ENCODE measurements at regions not wholly inside any gene's neighbourhood (a gene's known extent, or its start where the extent isn't known, plus 50 kb on each side); places are given as distances from the start of the nearest gene placed in this dataset.

DNA sequence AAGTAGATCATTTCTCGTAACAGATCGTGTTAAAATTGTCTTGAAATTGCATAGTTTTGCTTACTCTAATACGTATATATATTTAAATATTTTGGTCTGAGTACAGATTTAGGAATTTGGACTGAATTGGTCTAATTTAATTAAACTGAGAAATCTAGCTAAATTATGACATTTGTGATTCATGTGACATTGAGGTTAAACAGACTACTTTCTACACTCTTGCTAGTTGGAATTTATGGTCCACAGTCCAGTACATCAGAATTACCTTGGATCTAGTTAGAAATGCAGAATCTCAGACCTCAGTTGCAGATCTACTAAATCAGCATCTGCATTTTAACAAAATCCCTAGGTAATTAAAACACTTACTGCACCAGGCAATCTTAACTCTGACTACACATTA lies 609.7 kb upstream of the GOLIM4 start:
- Histone ChIP-seq H3K36me3 (replicated peaks; ENCODE audit: insufficient read depth, low read length) (no peaks in the 10 kb centered on the region), H3K4me3 (ENCODE audit: low read length) (no peak overlapping the region), H3K79me2 (ENCODE audit: low read length) (no peaks in the 10 kb centered on the region), H4K20me1 (ENCODE audit: insufficient read depth, low read length) (no peaks in the 10 kb centered on the region), H3K9ac (ENCODE audit: low read length) (no peak overlapping the region), H3K9me2 (replicated peaks; ENCODE audit: insufficient read depth, low read length) (no peaks in the 10 kb centered on the region), H3K9me3 (replicated peaks; ENCODE audit: insufficient read depth, low read length) (no peaks in the 10 kb centered on the region), H3K4me2 (ENCODE audit: low read depth, low read length) (no peak overlapping the region), H2AFZ (ENCODE audit: low read length) (no peak overlapping the region), H3K4me1 (ENCODE audit: low read length) (no peaks in the 10 kb centered on the region), H3F3A (ENCODE audit: insufficient read depth, low read length) (no peaks in the 10 kb centered on the region), H3K27me3 (replicated peaks; ENCODE audit: insufficient read depth, low read length) (no peaks in the 10 kb centered on the region), H3K27ac (ENCODE audit: low read length) (no peak overlapping the region)
- DNase-seq = no peak
- TF ChIP-seq EZH2phosphoT487 (IDR thresholded peaks at IDR 0.05; ENCODE audit: low read length) = no peak
- no peak for TF ChIP-seq EZH2 (optimal IDR thresholded peaks at IDR 0.05; ENCODE audit: low read depth, low read length)
- TF ChIP-seq, protein P1, sequence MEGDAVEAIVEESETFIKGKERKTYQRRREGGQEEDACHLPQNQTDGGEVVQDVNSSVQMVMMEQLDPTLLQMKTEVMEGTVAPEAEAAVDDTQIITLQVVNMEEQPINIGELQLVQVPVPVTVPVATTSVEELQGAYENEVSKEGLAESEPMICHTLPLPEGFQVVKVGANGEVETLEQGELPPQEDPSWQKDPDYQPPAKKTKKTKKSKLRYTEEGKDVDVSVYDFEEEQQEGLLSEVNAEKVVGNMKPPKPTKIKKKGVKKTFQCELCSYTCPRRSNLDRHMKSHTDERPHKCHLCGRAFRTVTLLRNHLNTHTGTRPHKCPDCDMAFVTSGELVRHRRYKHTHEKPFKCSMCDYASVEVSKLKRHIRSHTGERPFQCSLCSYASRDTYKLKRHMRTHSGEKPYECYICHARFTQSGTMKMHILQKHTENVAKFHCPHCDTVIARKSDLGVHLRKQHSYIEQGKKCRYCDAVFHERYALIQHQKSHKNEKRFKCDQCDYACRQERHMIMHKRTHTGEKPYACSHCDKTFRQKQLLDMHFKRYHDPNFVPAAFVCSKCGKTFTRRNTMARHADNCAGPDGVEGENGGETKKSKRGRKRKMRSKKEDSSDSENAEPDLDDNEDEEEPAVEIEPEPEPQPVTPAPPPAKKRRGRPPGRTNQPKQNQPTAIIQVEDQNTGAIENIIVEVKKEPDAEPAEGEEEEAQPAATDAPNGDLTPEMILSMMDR (IDR thresholded peaks at IDR 0.05; ENCODE audit: low read length) = no peak

DNA sequence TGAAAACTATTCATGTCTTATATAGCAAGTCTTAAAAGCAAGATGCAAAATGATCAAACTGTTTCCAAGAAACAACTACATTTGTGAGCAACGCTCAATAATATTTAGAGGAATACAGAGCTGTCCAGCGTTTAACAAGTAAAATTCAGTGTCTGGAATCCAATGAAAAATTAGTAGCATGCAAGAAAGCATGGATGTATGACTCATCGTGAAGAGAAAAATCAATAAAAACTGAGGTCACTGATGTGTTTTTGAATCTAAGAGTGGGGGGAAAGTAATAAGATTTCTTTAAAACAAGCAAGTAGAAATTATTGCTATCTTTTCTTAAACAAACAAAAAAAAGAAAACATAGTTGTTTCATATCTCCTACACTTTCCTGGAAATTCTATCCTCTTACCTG lies 600.3 kb upstream of the GOLIM4 start:
- H4K20me1 ChIP-seq (ENCODE audit: insufficient read depth, low read length) = no peaks in the 10 kb centered on the region
- no peaks in the 10 kb centered on the region for H3K9me2 ChIP-seq (replicated peaks; ENCODE audit: insufficient read depth, low read length)
- TF ChIP-seq EZH2phosphoT487 (IDR thresholded peaks at IDR 0.05; ENCODE audit: low read length) (no peak), EZH2 (optimal IDR thresholded peaks at IDR 0.05; ENCODE audit: low read depth, low read length) (no peak)
- TF ChIP-seq, protein P1 (IDR thresholded peaks at IDR 0.05; ENCODE audit: low read length) = no peak
- no peaks in the 10 kb centered on the region for H3K27me3 ChIP-seq (replicated peaks; ENCODE audit: insufficient read depth, low read length)
- H3F3A ChIP-seq (ENCODE audit: insufficient read depth, low read length) = no peaks in the 10 kb centered on the region
- no peaks in the 10 kb centered on the region for H3K4me1 ChIP-seq (ENCODE audit: low read length)
- no peaks in the 10 kb centered on the region for H3K36me3 ChIP-seq (replicated peaks; ENCODE audit: insufficient read depth, low read length)
- no peak overlapping the region for H3K4me3 ChIP-seq (ENCODE audit: low read length)
- no peaks in the 10 kb centered on the region for H3K79me2 ChIP-seq (ENCODE audit: low read length)
- DNase-seq = no peak
- no peak overlapping the region for H3K9ac ChIP-seq (ENCODE audit: low read length)
- H3K9me3 ChIP-seq (replicated peaks; ENCODE audit: insufficient read depth, low read length) = no peaks in the 10 kb centered on the region
- no peak overlapping the region for H2AFZ ChIP-seq (ENCODE audit: low read length)
- no peak overlapping the region for H3K27ac ChIP-seq (ENCODE audit: low read length)
- no peak overlapping the region for H3K4me2 ChIP-seq (ENCODE audit: low read depth, low read length)

DNA sequence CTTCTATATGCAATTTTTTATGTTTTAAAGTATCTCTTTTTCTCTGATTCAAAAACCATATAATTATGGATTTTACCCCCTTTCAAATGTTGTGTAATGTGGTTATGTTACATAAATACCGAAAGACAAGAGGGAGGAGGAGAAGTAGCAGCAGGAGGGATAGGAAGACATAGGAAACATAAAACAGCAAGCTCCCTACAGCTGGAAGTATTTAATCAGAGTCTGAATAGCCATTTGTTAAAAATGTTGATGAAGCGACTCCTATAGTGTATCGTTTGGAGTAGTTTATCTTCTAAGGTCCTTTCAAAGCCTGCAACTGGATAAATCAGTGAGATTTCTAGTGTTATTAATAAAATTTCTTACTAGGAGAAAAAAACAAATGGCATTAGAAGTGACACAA lies 598.1 kb upstream of the GOLIM4 start:
- H3K4me3 ChIP-seq (ENCODE audit: low read length) = no peak overlapping the region
- no peaks in the 10 kb centered on the region for H3K27me3 ChIP-seq (replicated peaks; ENCODE audit: insufficient read depth, low read length)
- H3K79me2 ChIP-seq (ENCODE audit: low read length) = no peaks in the 10 kb centered on the region
- H2AFZ ChIP-seq (ENCODE audit: low read length) = no peak overlapping the region
- no peaks in the 10 kb centered on the region for H3F3A ChIP-seq (ENCODE audit: insufficient read depth, low read length)
- no peaks in the 10 kb centered on the region for H3K9me2 ChIP-seq (replicated peaks; ENCODE audit: insufficient read depth, low read length)
- no peak for DNase-seq
- H3K36me3 ChIP-seq (replicated peaks; ENCODE audit: insufficient read depth, low read length) = no peaks in the 10 kb centered on the region
- no peak overlapping the region for H3K4me2 ChIP-seq (ENCODE audit: low read depth, low read length)
- H3K9ac ChIP-seq (ENCODE audit: low read length) = no peak overlapping the region
- no peak overlapping the region for H3K27ac ChIP-seq (ENCODE audit: low read length)
- no peaks in the 10 kb centered on the region for H3K9me3 ChIP-seq (replicated peaks; ENCODE audit: insufficient read depth, low read length)
- TF ChIP-seq, protein P1 (IDR thresholded peaks at IDR 0.05; ENCODE audit: low read length) = no peak
- TF ChIP-seq EZH2 (optimal IDR thresholded peaks at IDR 0.05; ENCODE audit: low read depth, low read length) (no peak), EZH2phosphoT487 (IDR thresholded peaks at IDR 0.05; ENCODE audit: low read length) (no peak)
- H4K20me1 ChIP-seq (ENCODE audit: insufficient read depth, low read length) = no peaks in the 10 kb centered on the region
- H3K4me1 ChIP-seq (ENCODE audit: low read length) = no peaks in the 10 kb centered on the region

All from MM.1S (cell line).